ENCODE measurements at regions not wholly inside any gene's neighbourhood (a gene's known extent, or its start where the extent isn't known, plus 50 kb on each side); places are given as distances from the start of the nearest gene placed in this dataset.

DNA sequence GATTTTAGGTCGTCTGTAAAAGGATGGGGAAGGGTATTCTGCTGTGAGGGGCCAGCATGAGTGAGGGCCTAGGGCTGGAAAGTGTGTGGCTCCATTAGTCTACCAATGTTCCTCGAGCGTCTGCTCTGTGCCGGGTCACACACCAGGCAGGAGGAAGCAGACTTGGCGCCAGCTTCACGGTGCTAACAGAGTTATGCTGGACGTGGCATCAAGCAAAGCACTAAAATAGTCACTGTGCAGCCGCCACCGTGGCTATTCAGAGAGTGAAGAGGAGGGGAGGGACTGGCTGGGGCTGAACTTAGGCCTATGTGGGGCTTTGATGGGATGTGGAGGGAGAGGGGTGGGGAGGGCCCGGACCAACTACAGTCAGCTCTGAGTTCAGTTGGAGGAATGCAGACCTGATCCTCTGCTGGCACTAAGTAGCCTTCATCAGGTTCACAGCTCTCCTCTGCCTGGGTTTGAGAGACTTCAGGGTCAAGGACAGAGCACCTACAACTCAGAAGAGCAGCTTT is 83.9 kb upstream of the MSX1 start:
- Histone ChIP-seq H3K36me3 (ENCODE audit: control insufficient read depth, insufficient read depth, low read length) (no peaks in the 10 kb centered on the region), H3K4me3 (replicated peaks; ENCODE audit: low read depth, low read length) (no peak overlapping the region), H3K27me3 (replicated peaks; ENCODE audit: control insufficient read depth, insufficient read depth, low read length) (no peaks in the 10 kb centered on the region)
- no peak for DNase-seq (ENCODE audit: extremely low read depth, insufficient read length)
- TF ChIP-seq, protein P1, sequence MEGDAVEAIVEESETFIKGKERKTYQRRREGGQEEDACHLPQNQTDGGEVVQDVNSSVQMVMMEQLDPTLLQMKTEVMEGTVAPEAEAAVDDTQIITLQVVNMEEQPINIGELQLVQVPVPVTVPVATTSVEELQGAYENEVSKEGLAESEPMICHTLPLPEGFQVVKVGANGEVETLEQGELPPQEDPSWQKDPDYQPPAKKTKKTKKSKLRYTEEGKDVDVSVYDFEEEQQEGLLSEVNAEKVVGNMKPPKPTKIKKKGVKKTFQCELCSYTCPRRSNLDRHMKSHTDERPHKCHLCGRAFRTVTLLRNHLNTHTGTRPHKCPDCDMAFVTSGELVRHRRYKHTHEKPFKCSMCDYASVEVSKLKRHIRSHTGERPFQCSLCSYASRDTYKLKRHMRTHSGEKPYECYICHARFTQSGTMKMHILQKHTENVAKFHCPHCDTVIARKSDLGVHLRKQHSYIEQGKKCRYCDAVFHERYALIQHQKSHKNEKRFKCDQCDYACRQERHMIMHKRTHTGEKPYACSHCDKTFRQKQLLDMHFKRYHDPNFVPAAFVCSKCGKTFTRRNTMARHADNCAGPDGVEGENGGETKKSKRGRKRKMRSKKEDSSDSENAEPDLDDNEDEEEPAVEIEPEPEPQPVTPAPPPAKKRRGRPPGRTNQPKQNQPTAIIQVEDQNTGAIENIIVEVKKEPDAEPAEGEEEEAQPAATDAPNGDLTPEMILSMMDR (IDR thresholded peaks at IDR 0.05; ENCODE audit: insufficient read depth, low read length, poor library complexity, severe bottlenecking), result no peak

DNA sequence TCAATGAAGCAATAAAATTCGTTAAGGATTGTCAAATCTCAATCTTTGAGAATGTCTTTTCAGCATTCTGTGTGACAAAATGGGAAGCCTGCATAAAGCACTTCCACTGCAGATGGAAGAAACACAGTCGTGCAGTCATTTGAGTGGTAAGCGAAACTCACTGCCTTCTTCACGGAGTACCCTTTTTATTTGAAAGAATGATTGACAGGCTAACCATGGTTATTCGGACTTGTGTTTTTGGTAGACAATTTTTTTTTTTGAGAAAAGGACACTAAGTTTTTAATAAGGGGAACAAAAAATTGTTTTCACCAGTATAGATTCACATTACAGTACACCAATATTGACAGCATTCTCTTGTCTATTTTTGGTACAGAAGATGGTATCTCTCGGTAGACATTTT is 86.9 kb upstream of the MSX1 start:
- TF ChIP-seq, protein P1 (IDR thresholded peaks at IDR 0.05; ENCODE audit: insufficient read depth, low read length, poor library complexity, severe bottlenecking), result no peak
- no peaks in the 10 kb centered on the region for H3K36me3 ChIP-seq (ENCODE audit: control insufficient read depth, insufficient read depth, low read length)
- H3K27me3 ChIP-seq (replicated peaks; ENCODE audit: control insufficient read depth, insufficient read depth, low read length), result no peaks in the 10 kb centered on the region
- no peak for DNase-seq (ENCODE audit: extremely low read depth, insufficient read length)
- H3K4me3 ChIP-seq (replicated peaks; ENCODE audit: low read depth, low read length), result no peak overlapping the region

DNA sequence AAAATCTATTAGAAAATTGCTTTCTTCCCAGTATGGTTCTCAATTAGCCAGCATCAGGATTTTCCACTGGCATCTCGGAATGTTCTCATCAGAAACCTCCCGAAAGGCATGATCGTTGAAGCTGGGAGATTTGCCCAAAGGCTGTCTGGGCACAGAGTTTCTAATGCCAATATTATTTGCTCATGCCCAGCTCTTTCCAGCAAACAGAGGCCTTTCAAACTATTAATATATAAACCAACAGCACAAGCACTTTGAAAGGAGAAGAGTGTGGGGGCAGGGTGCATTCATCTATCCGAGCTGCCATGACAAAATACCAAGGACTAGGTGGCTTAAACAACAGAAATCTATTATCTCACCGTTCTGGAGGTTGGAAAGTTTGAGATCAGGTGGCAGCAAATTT is 88.3 kb upstream of the MSX1 start:
- TF ChIP-seq, protein P1 (IDR thresholded peaks at IDR 0.05; ENCODE audit: insufficient read depth, low read length, poor library complexity, severe bottlenecking), result no peak
- no peaks in the 10 kb centered on the region for H3K27me3 ChIP-seq (replicated peaks; ENCODE audit: control insufficient read depth, insufficient read depth, low read length)
- no peak for DNase-seq (ENCODE audit: extremely low read depth, insufficient read length)
- no peaks in the 10 kb centered on the region for H3K36me3 ChIP-seq (ENCODE audit: control insufficient read depth, insufficient read depth, low read length)
- H3K4me3 ChIP-seq (replicated peaks; ENCODE audit: low read depth, low read length), result no peak overlapping the region

DNA sequence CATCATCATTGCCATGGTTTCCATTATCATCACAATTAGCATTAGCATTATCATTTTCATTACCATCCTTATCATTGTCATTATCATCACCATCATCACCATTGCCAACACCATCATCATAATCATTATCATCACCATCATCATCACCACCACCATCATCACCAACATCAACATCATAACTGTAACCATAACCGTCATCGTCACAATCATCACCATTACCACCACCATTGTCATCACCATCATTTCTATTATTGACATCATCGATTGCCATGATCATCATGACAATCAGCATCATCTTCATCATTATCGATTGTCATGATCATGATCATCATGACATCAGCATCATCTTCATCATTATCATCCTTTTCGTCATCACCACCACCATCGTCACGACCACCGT is 88.9 kb upstream of the MSX1 start:
- no peak for DNase-seq (ENCODE audit: extremely low read depth, insufficient read length)
- Histone ChIP-seq H3K27me3 (replicated peaks; ENCODE audit: control insufficient read depth, insufficient read depth, low read length) (no peaks in the 10 kb centered on the region), H3K36me3 (ENCODE audit: control insufficient read depth, insufficient read depth, low read length) (no peaks in the 10 kb centered on the region), H3K4me3 (replicated peaks; ENCODE audit: low read depth, low read length) (no peak overlapping the region)
- TF ChIP-seq, protein P1 (IDR thresholded peaks at IDR 0.05; ENCODE audit: insufficient read depth, low read length, poor library complexity, severe bottlenecking), result no peak

DNA sequence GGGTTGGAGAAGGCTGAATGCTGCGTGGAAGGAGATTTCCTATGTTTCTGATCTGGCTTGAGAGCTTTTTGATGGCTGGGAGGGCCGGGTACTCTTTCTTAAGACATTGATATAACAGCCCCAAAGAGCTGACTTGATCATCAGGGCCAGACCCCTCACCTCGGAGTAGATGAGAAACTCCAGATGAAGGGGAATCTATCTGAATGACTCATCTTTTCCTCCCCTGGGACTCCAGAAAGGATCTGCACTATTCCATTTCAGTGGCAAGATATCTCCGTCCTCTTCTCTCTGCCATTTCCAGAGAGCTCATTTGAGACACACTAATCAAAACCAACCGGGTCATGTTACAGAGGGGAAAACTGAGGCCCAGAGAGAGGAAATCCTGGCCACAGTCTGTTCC is 92.9 kb upstream of the MSX1 start:
- no peaks in the 10 kb centered on the region for H3K27me3 ChIP-seq (replicated peaks; ENCODE audit: control insufficient read depth, insufficient read depth, low read length)
- DNase-seq (ENCODE audit: extremely low read depth, insufficient read length), result no peak
- H3K36me3 ChIP-seq (ENCODE audit: control insufficient read depth, insufficient read depth, low read length), result no peaks in the 10 kb centered on the region
- no peak overlapping the region for H3K4me3 ChIP-seq (replicated peaks; ENCODE audit: low read depth, low read length)
- TF ChIP-seq, protein P1 (IDR thresholded peaks at IDR 0.05; ENCODE audit: insufficient read depth, low read length, poor library complexity, severe bottlenecking), result no peak

DNA sequence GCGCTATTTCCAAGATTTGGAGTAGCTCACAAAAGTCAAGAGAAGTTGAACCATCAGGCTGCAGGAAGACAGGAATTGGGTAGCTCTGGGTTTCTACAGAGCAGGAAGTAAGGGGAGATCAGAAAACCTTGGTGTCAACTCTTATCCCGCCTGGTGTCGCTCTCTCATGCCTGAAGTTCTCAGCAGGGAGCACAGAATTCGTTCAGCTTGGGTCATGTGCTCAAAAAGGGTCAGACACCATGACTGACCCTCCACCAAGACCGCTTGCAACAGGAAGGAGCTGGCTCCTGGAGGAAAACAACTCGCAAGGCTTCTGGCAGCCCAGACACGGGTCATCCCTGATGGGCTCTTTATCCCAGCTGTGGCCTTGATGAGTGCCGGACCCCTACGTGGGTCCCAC is 93.7 kb upstream of the MSX1 start:
- no peaks in the 10 kb centered on the region for H3K27me3 ChIP-seq (replicated peaks; ENCODE audit: control insufficient read depth, insufficient read depth, low read length)
- no peak overlapping the region for H3K4me3 ChIP-seq (replicated peaks; ENCODE audit: low read depth, low read length)
- DNase-seq (ENCODE audit: extremely low read depth, insufficient read length), result no peak
- TF ChIP-seq, protein P1 (IDR thresholded peaks at IDR 0.05; ENCODE audit: insufficient read depth, low read length, poor library complexity, severe bottlenecking), result no peak
- no peaks in the 10 kb centered on the region for H3K36me3 ChIP-seq (ENCODE audit: control insufficient read depth, insufficient read depth, low read length)

All from GM06990 (cell line).